NCI-H1436 (cell line): ENCODE measurements at regions not wholly inside any gene's neighbourhood (a gene's known extent, or its start where the extent isn't known, plus 50 kb on each side); places are given as distances from the start of the nearest gene placed in this dataset.

ENCODE experiments used
- DNase-seq: peaks from one replicate; lab custom pipeline; 2025; lab: John Stamatoyannopoulos, UW

DNA sequence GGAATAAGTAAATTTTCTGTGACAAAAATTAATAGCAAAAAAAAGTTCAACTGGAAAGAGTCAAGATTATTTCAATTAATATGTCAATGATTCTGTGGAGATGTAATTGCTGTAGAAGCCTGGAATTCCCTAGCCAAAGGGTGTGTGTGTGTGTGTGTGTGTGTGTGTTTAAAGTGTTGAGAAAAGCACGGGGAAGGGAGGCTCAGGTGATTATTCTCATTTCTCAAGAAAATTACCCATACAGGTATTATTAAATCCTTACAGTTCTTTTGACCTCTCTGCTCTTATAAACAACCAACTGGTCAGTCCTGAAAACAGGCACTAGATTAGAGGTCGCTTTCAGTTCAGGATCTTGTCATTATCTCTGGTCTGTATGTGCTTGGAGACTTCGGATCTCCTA is 129.3 kb upstream of the SASH1 start:
- DNase-seq: no peak

DNA sequence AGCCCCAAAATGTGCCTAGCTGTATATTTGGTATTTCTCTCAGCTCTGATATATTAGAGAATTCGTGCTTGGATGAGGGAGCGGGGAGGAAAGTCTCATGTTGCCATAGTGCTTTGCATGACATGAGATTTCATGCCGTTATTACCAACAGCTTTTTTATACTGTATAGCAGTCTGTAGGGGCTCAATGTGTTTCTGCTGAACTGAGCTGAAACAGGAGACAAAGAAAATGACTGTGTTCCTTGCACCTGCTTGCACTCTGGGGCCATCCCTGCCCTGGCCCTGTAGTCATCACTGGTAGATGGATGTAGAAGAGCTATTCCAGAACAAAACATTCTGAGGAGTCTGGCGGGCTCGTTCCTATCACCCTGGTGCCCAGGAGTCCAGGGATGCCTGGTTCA is 128.0 kb upstream of the SASH1 start:
- no peak for DNase-seq

DNA sequence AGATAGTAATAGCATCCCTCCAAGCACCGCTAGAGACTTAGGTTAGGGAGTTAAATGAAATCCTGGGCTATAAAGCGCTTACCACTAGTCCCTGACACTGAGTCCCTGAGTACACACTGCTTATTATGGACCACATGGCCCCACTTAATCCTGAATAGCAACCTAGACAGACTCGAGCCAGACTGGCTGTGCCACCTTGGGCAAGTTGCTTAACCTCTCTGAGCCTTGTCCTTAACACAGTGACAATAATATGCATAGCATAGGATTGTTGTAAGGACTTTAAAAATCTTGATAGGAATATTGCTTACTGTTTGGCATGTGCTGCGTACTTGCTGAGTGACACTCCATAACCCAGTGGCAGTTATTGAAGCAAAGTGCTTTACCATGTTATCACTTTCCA is 125.6 kb upstream of the SASH1 start:
- DNase-seq: no peak

DNA sequence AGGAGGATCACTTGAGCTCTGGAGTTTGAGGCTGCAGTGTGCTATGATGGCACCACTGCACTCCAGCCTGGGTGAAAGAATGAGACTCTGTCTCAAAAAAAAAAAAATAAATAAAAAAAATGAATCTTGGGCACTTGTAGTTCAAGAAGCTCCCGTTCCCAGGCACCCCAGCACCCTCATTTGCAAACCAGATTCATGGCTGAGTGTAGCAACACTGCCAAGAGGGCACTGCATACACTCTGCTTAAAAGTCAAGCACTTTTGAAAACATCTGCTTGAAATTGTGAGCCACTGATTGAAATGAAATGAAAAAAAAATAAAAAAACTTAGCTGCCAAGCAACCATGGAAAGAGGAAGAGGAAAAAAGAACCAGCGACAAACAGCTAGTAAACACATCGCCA is 124.7 kb upstream of the SASH1 start:
- no peak for DNase-seq

DNA sequence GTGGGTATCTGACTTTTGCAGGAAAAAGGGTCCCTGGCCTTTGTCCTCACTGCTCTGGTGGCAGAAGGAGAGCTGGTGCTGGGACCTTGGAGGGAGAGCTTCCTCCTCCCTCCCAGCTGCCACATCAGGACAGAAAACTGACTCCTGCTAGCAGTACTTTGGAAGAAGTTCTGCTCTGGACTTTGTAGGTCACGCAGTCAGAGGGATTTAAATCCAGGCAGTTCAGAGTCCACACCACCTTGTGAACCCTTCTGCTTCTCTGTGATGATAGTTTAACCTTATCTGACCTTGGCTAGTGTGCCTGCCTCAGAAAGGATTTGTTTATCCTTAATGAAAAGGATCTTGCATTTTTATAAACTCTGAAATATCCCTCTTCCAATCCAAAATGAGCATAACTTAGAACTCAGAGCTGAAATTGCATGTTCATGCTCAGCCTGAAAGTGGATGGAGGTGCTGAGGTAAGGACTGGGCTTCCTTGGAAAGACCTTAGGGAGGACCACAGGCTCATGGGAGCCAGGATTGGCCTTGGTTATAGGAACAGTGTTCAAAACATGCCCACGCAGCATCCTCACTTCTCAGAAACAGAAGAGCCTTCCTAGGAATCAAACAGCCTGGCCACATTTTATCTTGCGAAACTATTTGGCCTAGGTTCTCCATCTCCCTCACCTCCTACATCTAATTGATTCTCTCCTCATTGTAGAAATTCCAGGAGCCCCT is 123.9 kb upstream of the SASH1 start:
- DNase-seq: no peak

DNA sequence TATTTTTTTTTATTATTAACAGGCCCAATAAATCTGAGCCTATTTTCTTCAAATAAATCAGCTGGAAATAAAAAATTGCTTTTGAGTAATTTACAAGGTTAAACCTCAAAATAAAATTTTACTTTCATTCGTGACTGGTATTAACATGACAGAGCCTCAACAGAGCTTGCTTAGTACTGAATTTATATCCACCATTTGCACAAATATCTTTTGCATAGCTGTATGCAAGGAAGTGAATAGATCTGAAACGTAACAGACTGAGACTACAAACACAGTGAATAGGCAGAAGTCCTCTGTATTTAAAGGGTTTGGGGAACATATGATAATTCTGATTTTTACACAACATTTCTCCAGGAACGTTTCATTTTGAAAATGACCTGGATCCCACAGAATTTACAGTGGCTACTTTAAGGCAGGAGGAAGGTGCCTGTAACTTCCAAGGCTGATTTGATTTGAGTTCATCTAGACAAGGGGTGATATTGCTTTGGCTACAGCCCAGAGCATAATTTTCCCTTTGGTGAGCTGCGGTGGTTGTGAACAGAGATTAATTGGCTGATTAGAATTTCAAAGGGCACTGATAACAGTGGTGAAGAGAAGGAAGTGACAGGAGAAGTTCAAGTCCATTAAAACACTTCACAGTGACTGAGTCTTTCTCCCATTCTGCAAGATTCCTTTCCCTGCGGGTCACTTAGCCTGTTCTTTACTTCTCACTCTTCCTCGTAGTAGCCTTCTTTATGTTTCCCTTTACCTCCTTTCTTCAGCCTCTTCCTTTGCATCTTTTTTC is 121.2 kb upstream of the SASH1 start:
- DNase-seq: no peak

DNA sequence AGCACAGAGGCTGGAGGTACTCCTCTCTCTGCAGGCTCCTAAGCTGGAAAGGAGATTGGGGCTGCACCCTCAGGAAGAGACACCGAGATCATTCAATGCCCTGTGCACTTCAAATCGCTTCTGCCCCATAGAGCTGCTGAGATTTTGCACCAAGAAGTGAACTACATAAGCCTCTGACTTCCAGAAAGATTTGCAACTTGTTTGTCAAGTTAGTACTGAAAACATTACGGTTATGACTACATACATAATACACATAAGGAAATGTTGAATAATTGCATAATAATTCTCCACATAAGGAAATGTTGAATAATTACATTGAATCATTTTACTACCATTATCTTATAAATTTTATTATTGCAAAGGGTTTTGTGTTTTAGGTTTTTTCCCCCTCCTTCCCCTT is 120.3 kb upstream of the SASH1 start:
- no peak for DNase-seq

DNA sequence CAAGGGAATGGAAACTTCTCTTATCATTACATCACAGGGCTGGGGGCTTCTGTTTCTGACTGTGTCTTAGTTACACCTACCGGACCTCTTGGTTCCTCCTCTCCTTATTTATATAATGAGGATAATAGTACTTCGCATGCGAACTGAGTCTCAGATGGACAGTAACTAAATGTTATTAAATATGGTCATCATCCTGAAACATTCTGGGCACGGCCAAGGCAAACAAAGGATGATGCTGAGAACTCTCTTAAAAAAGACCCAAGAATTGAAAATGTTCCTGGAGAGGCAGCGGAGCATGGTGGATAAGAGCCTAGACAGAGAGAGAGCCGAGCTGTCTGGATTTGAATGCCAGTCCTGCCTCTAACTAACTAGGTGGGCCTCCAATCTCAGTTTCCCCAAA is 119.8 kb upstream of the SASH1 start:
- DNase-seq: no peak

DNA sequence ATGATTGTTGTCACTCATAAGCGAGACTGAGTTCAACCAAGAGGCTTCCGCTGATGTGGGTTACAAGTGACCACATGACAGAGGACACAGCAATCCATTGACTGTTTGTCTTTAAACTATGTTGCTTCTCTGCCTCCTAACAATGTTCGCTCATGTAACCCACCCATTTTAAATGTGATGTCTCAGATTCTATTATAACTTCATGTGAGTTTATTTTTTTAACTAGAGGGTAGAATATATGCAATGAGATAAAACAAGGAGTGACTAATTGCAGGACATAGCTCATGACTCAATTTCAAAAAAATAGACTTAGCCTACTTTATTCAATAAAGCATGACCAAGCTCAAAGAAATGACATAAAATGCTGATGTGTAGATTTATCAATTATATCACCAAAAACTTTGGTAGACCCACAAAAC is 119.2 kb upstream of the SASH1 start:
- DNase-seq: no peak

DNA sequence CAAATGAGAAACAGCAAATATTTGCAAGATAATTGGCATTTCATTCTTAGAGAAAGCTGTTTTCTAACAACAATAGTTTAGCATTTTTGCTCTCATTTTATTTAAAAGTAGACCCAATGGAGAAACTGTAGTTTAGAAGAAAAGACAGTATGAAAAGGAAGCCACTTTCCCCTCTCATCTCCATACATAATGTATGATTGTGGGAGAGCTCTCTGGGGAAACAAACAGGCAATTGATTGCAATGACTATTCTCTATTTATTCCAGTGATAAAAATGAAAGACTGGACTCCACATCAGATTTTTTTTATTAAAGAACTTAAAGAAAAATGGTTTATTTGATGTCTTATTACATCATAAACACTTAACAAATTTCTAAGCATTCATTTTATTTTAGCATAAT is 116.8 kb upstream of the SASH1 start:
- no peak for DNase-seq

DNA sequence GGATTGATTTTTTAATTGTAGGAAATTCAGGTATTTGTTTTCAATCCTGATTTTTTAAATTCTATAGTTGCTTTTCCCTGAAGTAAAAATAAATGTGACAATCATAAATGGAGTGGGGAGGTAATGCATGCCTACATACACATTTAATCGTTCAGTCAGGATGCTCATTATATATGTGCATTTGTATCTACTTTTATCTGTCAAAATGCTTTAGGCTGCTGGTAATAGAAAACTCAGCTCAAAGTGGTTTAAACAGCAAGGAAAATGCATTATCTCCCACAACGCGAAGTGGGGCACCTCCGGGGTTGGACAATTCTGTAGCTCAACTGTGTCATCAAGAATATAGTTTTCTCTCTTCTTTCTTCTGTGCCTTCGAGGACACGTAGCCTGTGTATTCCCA is 116.4 kb upstream of the SASH1 start:
- no peak for DNase-seq

DNA sequence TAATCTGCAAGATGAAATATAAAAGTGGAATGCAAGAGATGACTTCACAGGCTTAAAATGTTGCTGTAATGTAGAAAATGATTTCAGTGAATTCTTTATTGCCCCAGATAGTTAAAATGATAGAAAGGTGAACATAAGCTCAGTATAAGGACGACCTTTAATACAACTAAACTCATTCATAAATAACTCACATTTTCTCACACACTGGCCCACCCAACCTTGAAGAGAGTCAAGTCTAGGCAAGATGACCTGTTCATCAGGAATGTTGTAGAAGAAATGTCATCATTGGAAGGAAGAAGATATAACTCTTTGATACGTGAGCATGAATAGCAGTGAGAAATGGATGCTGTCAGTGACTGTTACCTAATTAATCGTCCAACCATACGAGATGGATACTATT is 111.1 kb upstream of the SASH1 start:
- no peak for DNase-seq

DNA sequence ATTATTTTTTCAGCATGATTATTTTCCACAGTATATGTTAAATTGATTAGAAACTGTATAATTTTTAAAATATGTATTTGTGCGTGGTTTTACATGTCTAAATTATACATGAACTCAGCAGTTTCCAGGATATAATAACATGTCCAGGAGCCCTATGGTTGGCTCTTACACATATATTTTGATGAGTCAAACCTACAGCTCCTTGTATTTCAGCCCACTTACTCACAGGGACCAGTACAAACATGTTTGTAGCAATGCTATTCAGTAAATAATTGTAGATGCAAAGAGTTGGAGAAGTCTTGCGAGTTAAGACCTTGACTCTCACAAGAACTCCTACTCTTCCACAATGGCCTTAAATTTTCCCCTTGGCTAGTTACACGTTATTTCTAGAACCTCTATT is 107.2 kb upstream of the SASH1 start:
- no peak for DNase-seq

DNA sequence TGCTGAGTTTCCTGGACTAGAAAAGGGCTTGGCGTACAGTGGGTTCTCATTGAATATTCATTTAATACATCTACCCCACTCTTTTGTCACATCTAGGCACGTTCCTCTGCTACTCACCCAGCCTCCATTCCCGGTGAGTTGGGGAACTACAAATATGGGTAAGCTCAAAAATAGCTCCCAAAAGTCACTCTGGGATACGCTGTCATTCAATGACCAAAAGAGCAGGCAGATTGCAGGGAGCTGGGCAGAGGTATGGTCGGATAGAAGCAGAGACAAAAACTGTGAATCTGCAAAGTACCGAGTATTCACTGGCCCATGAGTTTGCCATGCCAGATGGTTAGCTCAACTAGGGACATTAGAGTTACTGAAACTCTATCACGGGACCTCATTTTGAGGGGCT is 103.9 kb upstream of the SASH1 start:
- DNase-seq: no peak

DNA sequence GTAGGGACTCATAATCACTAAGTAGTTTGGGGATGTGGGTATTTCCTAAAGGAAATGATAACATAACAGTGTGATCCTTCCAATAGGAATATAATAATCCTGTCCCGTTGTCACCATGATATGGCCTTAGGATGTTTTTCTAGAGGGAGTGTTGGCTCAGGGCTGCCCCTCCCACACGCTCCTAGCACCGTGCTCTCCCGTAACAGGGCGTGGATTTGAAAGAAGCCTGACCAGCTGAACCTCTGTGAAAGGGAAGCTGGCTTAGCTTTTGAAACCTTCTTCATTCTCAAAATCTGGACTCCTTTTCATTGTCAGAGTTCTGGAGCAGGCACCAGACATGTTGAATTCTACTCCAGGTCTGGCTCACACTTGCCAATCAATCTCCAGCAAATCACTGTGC is 103.4 kb upstream of the SASH1 start:
- DNase-seq: no peak

DNA sequence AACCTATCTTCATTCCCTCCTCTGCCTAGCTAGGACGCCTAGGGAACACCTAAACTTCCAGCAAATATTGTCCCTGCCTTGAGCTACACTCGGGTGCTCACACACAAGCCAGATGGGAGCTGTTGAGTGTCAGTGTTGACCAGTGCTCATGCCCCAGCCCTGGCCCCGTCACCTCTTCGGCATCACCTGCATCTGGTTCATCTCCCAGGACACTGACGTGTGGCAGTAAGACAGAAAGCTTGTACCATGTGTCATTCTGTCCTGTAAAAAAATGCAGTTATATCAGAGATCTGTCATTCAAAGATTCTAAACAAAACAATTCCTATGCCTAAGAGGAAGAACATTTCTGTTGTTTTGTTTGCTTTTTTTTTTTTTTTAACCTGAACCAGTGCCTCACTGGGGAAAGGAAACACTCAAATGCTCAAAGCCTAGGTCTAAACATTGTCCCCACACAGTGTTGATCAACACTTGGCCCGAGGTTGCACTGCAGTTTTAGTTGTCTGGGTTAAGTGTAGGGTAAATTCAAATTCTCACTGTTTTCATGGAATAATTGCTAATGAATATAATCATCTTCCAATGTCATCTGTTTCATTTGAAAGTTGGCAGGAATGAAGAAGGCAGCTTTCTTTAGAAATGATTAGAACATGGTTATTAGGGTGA is 102.7 kb upstream of the SASH1 start:
- no peak for DNase-seq

DNA sequence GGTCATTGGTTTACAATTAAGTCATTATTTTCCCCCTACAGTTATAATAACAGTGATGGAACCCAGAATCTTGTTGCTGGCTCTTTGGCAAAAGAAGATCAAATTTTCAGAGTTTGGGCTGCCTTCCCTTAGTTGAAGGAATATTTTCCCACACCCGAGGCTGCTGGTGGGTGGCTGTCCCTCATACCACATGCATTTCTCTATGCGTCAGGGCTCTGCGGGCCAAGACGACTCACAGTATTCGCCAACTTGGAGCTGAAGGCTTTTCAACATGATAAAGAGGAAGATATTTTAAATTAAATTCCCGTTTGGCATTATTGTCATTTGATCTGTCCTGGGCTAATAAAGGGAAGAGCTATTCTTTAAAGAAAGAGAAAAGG is 102.2 kb upstream of the SASH1 start:
- DNase-seq: no peak

DNA sequence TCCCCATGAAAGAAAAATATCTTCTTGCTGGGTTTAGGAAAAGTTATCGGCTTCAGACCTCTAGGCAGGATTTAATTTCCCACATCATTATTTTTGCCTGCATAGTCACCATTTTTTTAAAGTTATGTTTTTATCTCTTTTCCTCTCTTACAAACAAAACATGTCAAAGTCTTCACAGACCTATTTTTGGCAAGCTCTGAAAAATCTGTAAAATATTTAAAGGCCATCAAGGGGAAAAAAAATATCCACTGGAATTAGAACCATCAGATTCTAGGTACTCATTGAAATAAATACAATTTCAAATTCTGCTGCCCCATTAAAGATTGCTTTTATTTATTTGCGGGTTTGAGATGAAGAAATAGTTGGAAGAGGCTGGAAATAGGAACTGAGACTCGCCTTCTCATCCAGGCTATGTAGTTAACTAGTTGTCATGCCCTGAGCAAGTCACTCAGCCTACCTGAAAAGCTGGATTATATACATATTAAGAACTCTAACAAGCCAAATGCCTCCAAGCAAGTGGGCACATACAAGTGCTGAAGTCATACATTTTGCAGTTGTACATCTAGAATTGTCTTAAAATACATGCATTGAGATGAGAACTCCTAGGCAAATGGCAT is 101.7 kb upstream of the SASH1 start:
- DNase-seq: no peak

DNA sequence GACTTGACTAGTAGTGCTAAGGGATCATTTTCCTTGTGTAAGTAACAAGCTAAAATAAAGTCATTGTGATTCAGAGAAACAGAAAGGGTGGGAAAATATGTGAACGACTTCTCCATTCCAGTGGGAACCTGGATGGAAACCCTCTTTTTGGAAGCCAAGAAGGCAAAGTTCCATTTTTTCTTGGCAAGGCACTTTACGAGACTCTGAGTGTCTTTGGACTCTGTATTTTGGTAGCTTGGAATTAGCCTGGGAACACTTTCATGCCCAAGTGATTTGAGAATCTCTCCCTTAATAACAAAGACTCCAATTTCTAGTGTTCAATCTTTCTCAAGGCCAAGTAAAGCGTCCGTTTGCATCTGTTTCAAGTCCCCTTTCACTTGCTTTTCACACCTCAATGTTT is 100.5 kb upstream of the SASH1 start:
- no peak for DNase-seq

DNA sequence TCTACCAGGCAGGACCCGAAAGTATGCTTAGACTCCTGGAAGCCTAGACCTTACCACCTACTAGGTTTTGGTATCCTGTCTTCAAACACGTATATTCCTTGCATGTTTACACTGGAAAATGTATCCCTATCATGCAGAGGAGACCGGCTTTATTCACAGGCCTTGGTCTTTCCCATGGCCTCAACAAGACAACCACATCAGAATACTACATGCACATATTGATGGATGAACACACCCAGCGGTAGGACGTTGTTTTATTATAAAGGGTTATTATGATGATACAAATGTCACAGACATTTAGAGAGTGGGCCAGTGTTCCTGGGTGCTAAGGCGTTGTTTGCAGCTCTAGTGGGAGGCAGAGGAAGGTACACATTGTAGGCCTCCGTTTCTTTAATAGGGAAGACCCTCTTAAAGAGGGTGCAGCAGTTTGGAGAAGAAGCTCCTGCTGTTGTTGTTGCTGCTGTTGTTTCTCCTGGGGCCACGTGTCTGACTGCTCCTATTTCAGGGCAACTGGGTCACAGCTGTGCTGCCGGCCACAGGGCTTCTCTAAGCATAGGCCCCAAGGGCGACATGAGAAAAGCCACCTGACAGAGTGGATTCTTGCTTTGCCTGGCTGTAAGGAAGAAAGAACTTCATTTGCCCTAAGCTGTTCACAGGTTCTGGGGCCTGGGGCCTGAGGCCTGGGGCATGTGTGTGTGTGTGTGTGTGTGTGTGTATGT is 98.3 kb upstream of the SASH1 start:
- DNase-seq: no peak

DNA sequence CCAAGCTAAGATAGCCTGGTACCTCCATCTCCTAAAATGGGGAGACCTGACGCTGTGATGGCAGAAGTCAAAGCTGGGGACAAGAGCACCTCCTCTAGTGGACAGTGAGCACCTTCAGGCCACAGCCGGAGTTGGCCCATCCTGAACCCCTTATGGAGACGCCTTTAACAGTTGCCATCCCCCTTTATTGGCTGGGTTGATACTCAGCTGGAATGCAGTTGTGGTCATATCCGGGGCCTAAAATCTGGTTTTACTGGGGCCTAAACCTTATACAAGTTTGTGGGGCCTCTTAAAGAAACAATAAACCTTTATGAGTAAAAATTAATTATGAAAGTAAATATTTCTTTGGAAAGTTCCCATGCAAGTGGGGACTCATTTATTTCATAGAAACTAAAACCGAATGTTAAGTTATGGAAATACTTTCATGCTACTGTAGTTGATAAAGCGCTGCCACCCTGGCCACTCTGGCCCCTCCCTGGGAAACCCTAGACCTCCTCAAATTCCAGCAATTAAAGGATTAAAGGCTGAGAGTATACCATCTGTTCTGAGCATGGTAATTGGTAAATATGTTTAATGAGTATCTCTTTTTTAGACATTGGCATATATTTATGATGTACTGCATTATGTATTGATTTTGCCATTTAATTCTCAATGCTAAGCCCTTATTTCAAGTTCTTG is 95.1 kb upstream of the SASH1 start:
- DNase-seq: no peak

DNA sequence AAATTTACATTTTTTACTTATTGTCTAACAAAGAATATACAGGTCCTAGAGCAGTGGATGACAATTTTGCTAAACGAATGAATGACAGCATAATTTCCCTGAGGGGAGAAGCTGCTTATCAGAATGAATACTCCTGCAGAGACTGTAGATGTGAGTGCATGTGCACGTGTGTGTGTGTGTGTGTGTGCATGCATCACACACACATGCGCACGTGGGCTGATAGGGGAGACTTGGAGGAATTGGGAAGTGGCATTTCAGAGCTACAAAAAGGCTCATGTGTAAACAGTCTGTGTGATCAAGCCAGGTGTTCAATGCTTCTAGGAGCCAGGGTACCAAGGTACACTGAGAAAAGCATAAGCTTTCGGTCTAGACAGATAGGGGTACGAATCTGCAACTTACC is 93.5 kb upstream of the SASH1 start:
- DNase-seq: no peak
